ENCODE measurements at regions not wholly inside any gene's neighbourhood (a gene's known extent, or its start where the extent isn't known, plus 50 kb on each side); places are given as distances from the start of the nearest gene placed in this dataset.

DNA sequence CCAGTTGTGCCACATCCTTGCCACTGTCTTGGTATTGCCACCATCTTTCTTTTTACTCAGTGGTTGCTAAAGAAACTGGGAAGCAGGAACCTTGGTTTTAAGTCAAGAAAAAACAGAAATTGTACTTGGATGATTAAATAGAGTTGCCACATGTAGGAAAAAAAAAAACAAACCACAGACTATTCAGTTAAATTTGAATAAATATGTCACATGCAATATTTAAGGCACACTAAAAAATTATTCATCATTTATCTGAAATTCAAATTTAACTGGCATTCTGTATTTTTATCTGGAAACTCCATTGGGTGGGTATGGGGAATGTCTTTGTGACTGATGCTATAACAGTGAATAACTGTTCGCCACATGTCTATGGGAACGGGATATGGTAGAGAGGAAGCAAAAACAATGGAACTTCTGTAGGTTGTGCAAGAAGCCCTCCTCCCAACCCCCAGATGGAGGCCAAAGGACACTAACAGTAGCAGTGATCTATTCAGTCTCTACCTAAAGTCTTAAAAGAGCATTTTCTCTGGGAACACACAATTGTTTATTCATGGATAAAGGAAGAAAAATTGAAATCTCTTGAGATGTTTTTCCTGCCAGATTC is 57.0 kb upstream of the PLAC8 start:
- DNase-seq = no peak

GRCh38 chr4:83170952-83171399 is 56.4 kb upstream of the PLAC8 start:
- no peak for DNase-seq
